CD4-positive, alpha-beta T cell treated with Interleukin-2 at 100 ng/mL for 4 hours (primary cell): ENCODE measurements at regions not wholly inside any gene's neighbourhood (a gene's known extent, or its start where the extent isn't known, plus 50 kb on each side); places are given as distances from the start of the nearest gene placed in this dataset.

Experiments used
- DNase-seq: peaks from one replicate; pipeline ENCODE4 v3.0.0-alpha.2; 2020; ENCODE audit warnings: low spot score

DNA sequence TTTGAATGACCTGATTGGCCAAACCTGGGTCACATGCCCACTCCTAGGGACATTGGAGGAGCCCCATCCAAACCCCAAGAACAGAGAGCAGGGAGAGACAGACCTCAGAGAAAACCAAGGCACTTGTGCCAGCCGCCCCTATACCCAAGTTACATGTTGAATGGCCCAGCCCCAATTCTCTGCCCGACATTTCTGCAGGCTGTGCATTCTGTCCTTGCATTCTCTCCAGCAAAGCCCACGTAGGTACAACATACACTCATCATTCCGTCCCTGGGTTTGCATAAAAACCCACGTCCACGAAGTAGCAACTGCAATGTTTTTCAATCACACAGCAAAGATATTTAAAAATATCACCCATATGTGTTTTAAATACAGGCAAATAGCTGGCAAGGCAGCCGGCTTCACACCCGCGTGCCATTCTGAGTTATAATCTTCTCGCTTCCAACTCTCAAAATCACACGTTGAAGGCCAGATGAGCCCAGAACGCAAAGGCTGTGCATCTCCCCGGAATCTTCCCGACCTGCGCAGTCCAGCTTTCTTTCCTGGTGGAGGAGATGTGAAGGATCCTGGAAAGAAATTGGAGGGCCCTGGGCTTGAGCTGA is 91.7 kb upstream of the MYL2 start:
- no peak for DNase-seq

DNA sequence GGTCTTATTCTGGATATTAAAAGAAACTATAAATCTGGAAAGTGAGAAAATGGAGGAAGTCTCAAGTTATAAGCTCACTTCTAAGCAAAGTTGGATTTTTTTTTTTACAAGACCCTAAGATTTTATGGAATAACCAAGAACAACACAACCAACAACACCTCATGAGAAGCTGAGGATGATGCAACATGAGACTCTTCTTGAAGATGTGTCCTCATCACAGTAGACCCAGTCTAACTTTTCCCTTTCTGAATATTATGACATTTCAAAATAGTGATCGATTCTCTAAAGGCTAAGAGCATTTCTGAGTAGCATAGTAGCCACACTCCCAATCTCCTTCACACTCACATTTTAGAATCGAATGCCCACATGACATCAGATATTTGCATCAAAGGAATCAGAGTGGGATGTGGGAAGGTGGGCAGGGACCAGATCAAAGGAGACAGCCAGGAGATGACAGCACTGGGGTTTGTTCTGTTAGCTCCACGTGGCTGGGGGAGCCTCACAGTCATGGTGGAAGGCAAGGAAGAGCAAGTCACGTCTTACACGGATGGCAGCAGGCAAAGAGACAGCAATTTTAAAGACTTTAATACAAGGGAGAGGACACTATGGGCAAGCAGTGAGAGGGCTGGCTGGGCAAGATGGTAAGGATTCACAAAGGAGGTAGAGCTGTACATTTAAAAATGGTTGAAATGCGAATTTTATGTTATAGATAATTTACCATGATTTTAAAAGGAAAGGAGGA is 90.7 kb upstream of the MYL2 start:
- no peak for DNase-seq

DNA sequence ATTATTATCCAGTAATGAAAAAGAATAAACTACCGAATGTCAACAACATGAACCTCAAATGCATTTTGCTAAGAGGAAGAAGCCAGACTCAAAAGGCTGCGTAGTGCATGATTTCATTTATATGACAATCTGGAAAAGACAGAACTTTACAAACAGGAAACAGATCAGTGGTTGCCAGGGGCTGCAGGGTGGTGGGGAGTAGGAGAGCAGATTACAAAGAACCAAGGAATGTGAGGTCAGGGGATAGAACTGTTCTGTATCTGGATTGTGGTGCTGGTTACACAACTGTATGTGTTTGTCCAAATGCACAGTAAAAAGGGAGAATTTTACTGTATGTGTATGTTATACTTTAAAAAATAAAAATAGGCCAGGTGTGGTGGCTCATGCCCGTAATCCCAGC is 89.7 kb upstream of the MYL2 start:
- no peak for DNase-seq

DNA sequence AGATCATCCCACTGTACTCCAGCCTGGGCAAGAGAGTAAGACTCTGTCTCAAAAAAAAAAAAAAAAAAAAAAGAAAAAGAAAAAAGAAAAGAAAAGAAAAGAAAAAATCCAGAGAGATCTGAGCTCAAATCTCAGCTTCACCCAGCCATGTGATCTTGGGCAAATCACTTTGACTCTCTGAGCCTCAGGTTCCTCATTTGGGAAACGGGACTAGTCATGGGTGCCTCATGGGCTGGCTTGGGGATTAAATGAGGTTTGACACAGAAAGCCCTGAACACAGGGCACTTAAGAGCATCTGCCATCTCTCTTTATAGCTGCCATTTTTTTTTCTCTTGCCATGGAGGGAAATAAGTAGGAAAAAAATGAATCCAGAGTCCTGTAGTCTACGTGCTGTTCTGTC is 86.2 kb upstream of the MYL2 start:
- DNase-seq: no peak

DNA sequence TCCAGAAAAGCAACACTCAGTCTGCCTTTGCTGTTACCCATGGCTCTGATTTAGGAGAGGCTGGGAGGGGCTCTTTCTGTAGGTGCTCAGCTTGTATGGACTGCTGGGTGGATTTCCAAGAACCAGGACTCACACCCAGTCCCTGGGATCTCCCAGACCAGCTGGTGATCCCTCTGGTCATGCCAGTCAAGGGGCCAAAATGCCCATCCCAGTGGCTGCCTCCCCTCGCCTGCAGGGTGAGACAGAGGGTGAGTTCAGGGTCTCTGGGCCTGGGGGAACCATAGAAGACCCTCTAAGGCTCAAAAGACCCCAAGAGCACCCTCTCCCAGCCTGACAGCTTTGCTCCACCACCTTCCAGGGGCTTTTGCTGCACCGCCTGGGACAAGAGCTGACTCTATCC is 78.6 kb upstream of the MYL2 start:
- DNase-seq: no peak

DNA sequence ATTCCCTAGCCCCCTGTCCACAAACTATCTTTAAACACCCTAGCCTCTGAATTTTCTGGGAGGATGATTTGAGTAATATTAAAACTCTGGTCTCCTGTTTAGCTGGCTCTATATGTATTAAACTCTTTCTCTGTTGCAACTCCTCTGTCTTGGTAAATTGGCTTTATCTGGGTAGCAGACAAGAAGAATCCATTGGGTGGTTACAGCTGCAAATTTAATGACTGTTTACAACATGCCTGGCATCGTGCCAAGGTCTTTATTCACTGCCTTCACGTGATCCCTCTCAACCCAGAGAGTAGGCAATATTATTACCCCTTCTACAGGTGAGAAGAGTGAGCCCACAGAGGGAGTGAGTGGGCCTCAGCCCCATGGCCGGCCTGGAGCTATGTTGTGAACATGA is 77.8 kb upstream of the MYL2 start:
- DNase-seq: no peak

DNA sequence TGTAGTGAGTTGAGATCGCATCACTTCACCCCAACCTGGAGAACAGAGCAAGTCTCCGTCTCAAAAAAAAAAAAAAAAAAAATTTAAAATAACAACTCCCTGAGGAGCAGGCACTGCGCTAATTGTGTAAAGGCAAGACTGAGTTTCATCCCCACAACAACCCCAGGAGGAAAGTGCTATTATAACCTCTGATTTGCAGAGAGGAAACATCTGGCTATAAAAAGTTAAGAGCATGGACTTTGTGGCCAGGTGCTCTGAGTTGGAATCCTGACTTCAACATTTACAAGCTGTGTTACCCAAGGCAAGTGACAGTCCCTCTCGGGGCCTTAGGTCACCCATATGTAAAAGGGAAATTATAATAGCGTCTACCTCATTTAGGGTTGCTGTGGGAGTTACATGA is 76.0 kb upstream of the MYL2 start:
- no peak for DNase-seq

DNA sequence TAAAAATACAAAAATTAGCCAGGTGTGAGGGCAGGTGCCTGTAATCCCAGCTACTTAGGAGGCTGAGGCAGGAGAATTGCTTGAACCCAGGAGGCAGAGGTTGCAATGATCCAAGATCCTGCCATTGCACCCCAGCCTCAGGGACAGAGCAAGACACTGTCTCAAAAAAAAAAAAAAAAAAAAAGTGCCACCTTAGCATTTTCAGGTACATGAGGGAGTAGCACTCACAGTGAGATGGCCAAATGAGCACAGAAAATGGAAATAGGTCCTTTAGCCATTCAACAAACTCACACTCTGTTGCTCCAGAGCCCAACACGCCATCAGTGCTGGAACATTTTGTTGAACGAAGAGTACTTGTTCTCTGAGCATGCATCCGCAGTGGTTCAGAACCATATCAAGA is 75.2 kb upstream of the MYL2 start:
- no peak for DNase-seq

DNA sequence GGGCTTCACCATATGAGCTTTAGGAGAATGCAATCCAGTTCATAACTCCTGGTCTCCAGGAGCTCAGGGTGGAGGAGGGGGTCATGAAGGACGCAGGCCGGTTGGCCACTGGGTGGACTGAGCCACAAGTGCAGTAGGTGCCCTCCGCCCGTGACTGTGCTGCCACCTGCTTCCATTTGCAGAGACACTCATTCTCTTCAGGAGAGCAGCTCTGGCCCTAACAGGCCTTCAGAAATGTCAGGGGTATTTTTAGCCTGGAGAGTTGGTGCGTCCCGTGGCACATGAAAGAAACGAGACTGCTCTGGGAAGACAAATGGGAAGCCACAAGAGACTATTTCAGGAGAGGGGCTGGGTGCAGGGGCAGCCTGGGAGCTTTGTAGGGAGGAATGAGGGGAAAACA is 74.6 kb upstream of the MYL2 start:
- DNase-seq: no peak

DNA sequence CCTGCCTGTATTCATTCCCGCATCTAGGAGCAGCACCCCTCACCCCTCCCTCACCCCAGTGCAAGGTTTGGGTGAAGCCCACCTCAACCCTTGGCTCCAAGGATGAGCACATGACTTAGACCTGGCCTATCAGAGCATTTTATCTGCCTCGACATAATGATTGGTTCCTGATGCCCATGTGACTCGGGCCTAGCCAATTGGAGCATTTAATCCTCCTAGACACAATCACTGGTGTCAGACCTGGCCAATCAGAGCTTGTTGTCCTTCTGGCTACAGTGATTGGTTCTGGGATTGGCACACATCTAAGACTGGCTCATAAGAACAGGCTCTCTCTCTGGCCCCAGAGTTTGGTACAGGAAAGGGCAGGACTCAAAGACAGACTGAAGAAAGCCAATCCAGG is 73.1 kb upstream of the MYL2 start:
- DNase-seq: no peak

DNA sequence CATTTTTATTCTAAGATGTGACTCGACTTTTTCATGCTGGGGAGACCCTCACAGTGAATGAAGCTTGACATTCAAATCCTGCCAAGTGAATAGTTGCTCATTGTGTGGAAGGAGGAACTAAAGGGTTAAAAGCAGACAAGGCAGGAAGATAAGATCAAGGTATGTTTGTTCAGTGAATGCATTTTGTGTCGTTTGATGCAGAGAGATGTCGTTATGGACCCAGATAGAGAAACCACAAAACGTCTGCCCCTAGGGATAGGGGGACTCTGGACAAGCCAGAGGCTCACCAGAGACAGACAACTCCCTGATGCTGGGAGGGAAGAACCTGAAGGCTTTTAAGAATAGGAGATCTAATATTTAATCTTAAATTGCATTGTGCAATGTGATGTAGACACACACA is 72.5 kb upstream of the MYL2 start:
- DNase-seq: no peak

DNA sequence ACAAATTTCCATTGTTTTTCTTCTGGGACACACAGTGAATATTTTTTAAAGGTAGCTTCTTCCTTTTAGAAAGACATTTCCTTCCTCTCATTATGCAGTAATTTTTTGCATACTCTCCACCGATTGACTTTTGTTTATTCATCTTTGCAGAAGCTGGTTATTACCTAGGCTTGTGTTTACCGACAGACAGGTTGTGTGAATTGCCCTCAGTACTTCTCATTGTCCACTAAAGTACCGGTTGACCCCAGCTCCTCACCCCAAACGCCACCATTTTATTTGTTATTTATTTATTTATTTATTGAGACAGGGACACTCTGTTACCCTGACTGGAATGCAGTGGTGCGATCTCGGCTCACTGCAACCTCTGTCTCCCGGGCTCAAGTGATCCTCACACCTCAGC is 63.4 kb upstream of the MYL2 start:
- no peak for DNase-seq

DNA sequence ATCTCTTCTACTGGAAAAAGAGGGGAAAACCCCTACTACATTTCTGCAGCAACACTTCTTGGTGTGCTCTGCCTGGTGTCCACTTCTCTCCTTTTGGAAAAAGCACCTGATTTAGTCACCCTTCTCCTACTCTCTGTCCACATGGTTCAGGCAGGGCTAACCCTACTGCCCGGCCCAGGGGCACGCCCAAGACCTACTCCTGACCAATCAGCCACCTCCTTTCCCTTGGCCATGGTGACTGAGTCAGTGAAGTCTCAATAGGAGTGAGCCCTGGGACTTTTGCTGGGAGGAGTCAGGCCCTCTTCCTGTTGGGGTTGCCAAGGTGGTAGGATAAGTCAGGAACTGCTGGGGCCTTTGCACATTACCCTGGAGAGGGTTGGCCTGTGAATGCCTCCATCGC is 52.5 kb upstream of the MYL2 start:
- DNase-seq: no peak

DNA sequence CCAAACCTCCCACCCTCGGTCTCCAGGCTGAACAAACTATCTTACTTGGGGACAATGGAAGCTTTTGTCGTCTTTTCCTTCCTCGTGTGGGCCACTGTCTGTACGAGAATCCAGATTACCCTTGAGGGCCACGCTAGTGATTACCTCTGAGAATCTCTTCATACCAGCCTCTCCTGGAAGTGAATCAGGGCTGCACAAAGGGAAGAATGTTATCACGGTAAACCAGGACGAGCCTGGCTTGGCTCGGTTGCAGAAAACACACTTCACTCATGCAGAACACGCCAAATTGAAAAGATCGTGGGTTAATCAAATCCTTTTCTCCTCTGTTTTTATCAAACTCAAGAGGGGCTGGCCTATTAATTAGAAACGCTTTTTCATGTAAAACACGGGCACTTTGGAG is 51.6 kb upstream of the MYL2 start:
- no peak for DNase-seq

DNA sequence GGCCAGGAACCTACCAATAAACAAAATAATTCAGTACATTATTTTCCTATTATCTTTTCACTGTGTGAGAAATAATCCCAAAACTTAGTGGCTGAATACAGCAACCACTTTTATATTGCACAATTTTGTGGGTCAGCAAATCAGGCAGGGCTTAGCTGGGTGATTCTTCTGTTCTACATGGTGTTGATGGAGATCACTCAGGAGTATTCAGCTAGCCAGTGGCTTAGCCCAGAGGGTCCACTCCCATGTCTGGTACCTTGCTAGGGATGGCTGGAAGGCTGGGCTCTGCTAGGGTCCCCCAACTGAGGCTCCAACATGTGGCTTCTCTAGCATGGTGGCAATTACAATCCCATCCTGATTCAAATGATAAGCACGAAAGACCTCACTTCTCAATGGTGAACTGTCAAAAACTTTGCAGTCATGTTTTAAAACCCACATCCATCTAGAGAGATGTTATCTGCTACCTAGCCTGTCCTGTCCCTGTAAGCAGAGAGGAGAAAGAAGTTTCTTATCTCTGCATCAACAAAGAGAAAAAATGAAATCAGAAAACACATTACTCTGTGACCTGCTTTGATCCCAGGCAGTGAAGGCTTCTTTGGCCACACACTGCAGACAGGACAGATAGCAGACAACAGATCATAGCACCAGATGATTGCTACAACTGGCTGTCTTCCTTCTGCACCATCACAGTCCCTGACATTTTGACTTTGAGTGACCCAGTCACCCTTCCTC is 51.0 kb upstream of the MYL2 start:
- no peak for DNase-seq
